ENCODE measurements at regions not wholly inside any gene's neighbourhood (a gene's known extent, or its start where the extent isn't known, plus 50 kb on each side); places are given as distances from the start of the nearest gene placed in this dataset.
"Not testable (repeated sequence)": the region's sequence is repeated elsewhere in the genome, so short reads cannot be mapped to it uniquely, and the experiment has no call there.

GRCh38 chr14:81765651-81766275, 232.1 kb upstream of the SEL1L start:
- no peak for DNase-seq

GRCh38 chr14:81766321-81766915, 232.8 kb upstream of the SEL1L start:
- DNase-seq, result no peak

- DNase-seq, result no peak
Measured at GRCh38 chr14:81767266-81767995, 233.8 kb upstream of the SEL1L start.

- DNase-seq, result no peak
Measured at GRCh38 chr14:81771651-81772275, 238.1 kb upstream of the SEL1L start.

- no peak for DNase-seq
Measured at GRCh38 chr14:81772381-81772780, 238.7 kb upstream of the SEL1L start.

GRCh38 chr14:81776531-81776930, 242.9 kb upstream of the SEL1L start:
- no peak for DNase-seq

- not testable (repeated sequence) for DNase-seq
Measured at GRCh38 chr14:81781798-81782197, 248.1 kb upstream of the SEL1L start.

- no peak for DNase-seq
Measured at GRCh38 chr14:81784084-81784483, 250.4 kb upstream of the SEL1L start.

GRCh38 chr14:81797315-81797714, 263.7 kb upstream of the SEL1L start:
- no peak for DNase-seq

- DNase-seq, result no peak
Measured at GRCh38 chr14:81801921-81802320, 268.3 kb upstream of the SEL1L start.

GRCh38 chr14:81802341-81802740, 268.7 kb upstream of the SEL1L start:
- no peak for DNase-seq

- DNase-seq, result no peak
Measured at GRCh38 chr14:81805785-81806184, 272.1 kb upstream of the SEL1L start.

- DNase-seq, result no peak
Measured at GRCh38 chr14:81811705-81812269, 278.1 kb upstream of the SEL1L start.

GRCh38 chr14:81818271-81818670, 284.6 kb upstream of the SEL1L start:
- no peak for DNase-seq

- no peak for DNase-seq
Measured at GRCh38 chr14:81819344-81819743, 285.7 kb upstream of the SEL1L start.

GRCh38 chr14:81819910-81820309, 286.3 kb upstream of the SEL1L start:
- no peak for DNase-seq

- DNase-seq, result no peak
Measured at GRCh38 chr14:81826081-81826480, 292.4 kb upstream of the SEL1L start.

GRCh38 chr14:81829447-81829846, 295.8 kb upstream of the SEL1L start:
- no peak for DNase-seq

- no peak for DNase-seq
Measured at GRCh38 chr14:81831128-81831820, 297.6 kb upstream of the SEL1L start.

GRCh38 chr14:81834308-81834707, 300.7 kb upstream of the SEL1L start:
- no peak for DNase-seq

GRCh38 chr14:81837304-81837703, 303.7 kb upstream of the SEL1L start:
- no peak for DNase-seq

GRCh38 chr14:81839056-81839455, 305.4 kb upstream of the SEL1L start:
- DNase-seq, result no peak

GRCh38 chr14:81841346-81841745, 307.7 kb upstream of the SEL1L start:
- DNase-seq, result no peak

Measured in activated CD4-positive, alpha-beta T cell treated with anti-CD3 and anti-CD28 coated beads, Interleukin-2, amount 50 U/mL, for 4 hours (primary cell).